Parathyroid adenoma (tissue), 2 donors: ENCODE measurements at regions not wholly inside any gene's neighbourhood (a gene's known extent, or its start where the extent isn't known, plus 50 kb on each side); places are given as distances from the start of the nearest gene placed in this dataset.

ENCODE experiments used
- H2AFZ ChIP-seq: fragments of 300-600 bp; sonication (generic); one replicate; pipeline ENCODE4 v1.7.0; 2017; ENCODE audit warnings: antibody characterized with exemption, mild to moderate bottlenecking
- H3K27ac ChIP-seq: fragments of 300-600 bp; sonication (generic); one replicate; pipeline ENCODE4 v1.7.0; 2017
- H3K27me3 ChIP-seq: fragments of 300-600 bp; sonication (generic); one replicate; pipeline ENCODE4 v1.7.0; 2017; ENCODE audit warnings: low read length; ENCODE audit not compliant: control insufficient read depth, insufficient read depth
- H3K36me3 ChIP-seq: fragments of 300-600 bp; sonication (generic); one replicate; pipeline ENCODE4 v1.7.0; 2017; ENCODE audit warnings: low read length; ENCODE audit not compliant: control insufficient read depth, insufficient read depth
- H3K4me1 ChIP-seq: fragments of 300-600 bp; sonication (generic); one replicate; pipeline ENCODE4 v1.7.0; 2017; ENCODE audit warnings: control low read depth
- H3K4me2 ChIP-seq: fragments of 300-600 bp; sonication (generic); one replicate; pipeline ENCODE4 v1.7.0; 2017; ENCODE audit warnings: low read length
- H3K4me3 ChIP-seq: fragments of 300-600 bp; sonication (generic); one replicate; pipeline ENCODE4 v1.7.0; 2017; ENCODE audit warnings: low read depth, low read length
- H3K79me2 ChIP-seq: fragments of 300-600 bp; sonication (generic); one replicate; pipeline ENCODE4 v1.7.0; 2017; ENCODE audit warnings: control low read depth
- H3K9ac ChIP-seq: fragments of 300-600 bp; sonication (generic); one replicate; pipeline ENCODE4 v1.7.0; 2017; ENCODE audit warnings: mild to moderate bottlenecking
- H3K9me3 ChIP-seq: fragments of 300-600 bp; sonication (generic); one replicate; pipeline ENCODE4 v1.7.0; 2017; ENCODE audit warnings: low read length; ENCODE audit not compliant: control insufficient read depth
- CTCF ChIP-seq: fragments of 300-600 bp; sonication (generic); IDR thresholded peaks from one replicate; pipeline ENCODE4 v1.7.0; 2017; ENCODE audit warnings: antibody characterized with exemption, mild to moderate bottlenecking
- donor health status: primary hyperparathyroidism.

DNA sequence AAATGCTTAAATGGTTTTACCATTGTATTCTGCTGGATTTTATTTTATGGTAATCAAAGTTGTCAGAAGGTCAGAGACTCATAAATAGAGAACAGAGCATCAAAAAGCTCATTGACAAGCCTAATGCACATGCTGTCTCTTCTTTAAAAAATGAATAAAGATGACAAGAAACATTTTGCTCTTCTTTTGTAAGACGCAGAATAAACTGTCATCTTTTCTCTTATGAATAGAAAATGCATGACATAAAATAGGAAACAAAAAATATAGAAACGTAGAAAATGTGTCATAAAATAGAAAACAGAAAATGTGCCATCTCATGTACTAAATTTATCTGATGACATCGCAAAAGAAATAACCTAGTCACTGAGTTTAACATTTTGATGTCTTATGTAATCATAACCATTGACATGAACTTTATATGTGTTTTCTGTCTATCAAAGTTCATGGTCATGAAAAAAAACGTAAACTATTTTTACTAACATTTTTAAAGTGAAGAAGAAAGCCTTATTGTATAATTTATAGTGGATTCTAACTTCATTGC, 484.1 kb downstream of the TRIML1 start:
- H3K27me3 ChIP-seq = no peaks in the 10 kb centered on the region
- no peak for TF ChIP-seq CTCF
- no peak overlapping the region for H3K27ac ChIP-seq
- no peak overlapping the region for H2AFZ ChIP-seq
- no peaks in the 10 kb centered on the region for H3K36me3 ChIP-seq
- no peaks in the 10 kb centered on the region for H3K79me2 ChIP-seq
- no peaks in the 10 kb centered on the region for H3K9me3 ChIP-seq
- H3K9ac ChIP-seq = no peak overlapping the region
- no peak overlapping the region for H3K4me3 ChIP-seq
- no peak overlapping the region for H3K4me2 ChIP-seq
- H3K4me1 ChIP-seq = no peaks in the 10 kb centered on the region

- H3K27me3 ChIP-seq = no peaks in the 10 kb centered on the region
- no peaks in the 10 kb centered on the region for H3K9me3 ChIP-seq
- no peak overlapping the region for H3K9ac ChIP-seq
- H3K79me2 ChIP-seq = no peaks in the 10 kb centered on the region
- no peak overlapping the region for H2AFZ ChIP-seq
- no peak overlapping the region for H3K4me2 ChIP-seq
- TF ChIP-seq CTCF = no peak
- no peak overlapping the region for H3K4me3 ChIP-seq
- H3K27ac ChIP-seq = no peak overlapping the region
- H3K4me1 ChIP-seq = no peaks in the 10 kb centered on the region
- H3K36me3 ChIP-seq = no peaks in the 10 kb centered on the region
Measured at GRCh38 chr4:188624370-188624769, 485.1 kb downstream of the TRIML1 start.

- Histone ChIP-seq H3K36me3 (no peaks in the 10 kb centered on the region), H3K27me3 (no peaks in the 10 kb centered on the region), H3K27ac (no peak overlapping the region), H3K4me1 (no peaks in the 10 kb centered on the region), H2AFZ (no peak overlapping the region), H3K79me2 (no peaks in the 10 kb centered on the region), H3K4me3 (no peak overlapping the region), H3K9me3 (no peaks in the 10 kb centered on the region), H3K4me2 (no peak overlapping the region), H3K9ac (no peak overlapping the region)
- no peak for TF ChIP-seq CTCF
Measured at GRCh38 chr4:188627892-188628291, 488.7 kb downstream of the TRIML1 start.

DNA sequence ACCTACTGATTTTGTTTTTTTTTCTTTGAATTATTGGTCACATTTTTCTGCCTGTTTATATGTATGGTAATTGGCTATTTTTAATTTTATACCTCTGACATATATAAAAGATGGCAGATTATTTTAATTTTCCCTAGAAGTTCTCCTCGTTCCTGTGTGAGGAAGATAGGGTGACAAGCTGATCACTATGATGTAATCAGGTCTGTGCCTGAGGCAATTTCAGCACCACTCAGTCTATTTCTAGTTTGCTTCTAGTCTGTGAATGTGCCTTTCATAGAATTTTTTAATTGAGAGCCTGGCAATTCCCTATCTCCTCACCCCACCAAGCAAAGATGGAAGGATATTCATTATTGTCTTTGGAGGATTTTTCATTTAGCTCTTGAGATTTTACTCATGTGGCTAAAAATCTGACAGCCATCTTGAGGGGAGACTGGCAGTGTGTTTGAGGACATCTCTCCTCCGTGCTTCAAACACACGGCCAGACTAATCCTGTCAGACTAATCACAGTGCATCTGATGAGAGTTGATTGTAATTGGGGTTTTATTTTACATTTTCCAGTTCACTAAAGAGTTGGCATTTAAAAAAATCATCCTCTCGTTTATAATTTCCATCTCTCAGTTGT, 500.3 kb downstream of the TRIML1 start:
- H3K4me2 ChIP-seq = no peak overlapping the region
- no peak overlapping the region for H2AFZ ChIP-seq
- no peaks in the 10 kb centered on the region for H3K9me3 ChIP-seq
- H3K4me1 ChIP-seq = no peaks in the 10 kb centered on the region
- H3K36me3 ChIP-seq = no peaks in the 10 kb centered on the region
- no peak for TF ChIP-seq CTCF
- no peak overlapping the region for H3K9ac ChIP-seq
- H3K79me2 ChIP-seq = no peaks in the 10 kb centered on the region
- H3K27me3 ChIP-seq = no peaks in the 10 kb centered on the region
- no peak overlapping the region for H3K27ac ChIP-seq
- no peak overlapping the region for H3K4me3 ChIP-seq

- Histone ChIP-seq H3K4me2 (no peak overlapping the region), H3K4me3 (no peak overlapping the region), H3K9ac (no peak overlapping the region), H3K4me1 (no peaks in the 10 kb centered on the region), H3K27ac (no peak overlapping the region), H3K79me2 (no peaks in the 10 kb centered on the region), H3K36me3 (no peaks in the 10 kb centered on the region), H2AFZ (no peak overlapping the region), H3K27me3 (no peaks in the 10 kb centered on the region), H3K9me3 (no peaks in the 10 kb centered on the region)
- TF ChIP-seq CTCF = no peak
Measured at GRCh38 chr4:188647820-188648370, 508.7 kb downstream of the TRIML1 start.
